Stimulated activated effector memory CD8-positive, alpha-beta T cell treated with anti-CD3 and anti-CD28 coated beads, Interleukin-12 subunit alpha, Interleukin-12 subunit beta, amount 100 ng/mL, for 72 hours (primary cell): ENCODE measurements at regions not wholly inside any gene's neighbourhood (a gene's known extent, or its start where the extent isn't known, plus 50 kb on each side); places are given as distances from the start of the nearest gene placed in this dataset.
A peak's percentile ranks its signal among the peaks of the same experiment; 100 is the strongest.
"Not testable (repeated sequence)": the region's sequence is repeated elsewhere in the genome, so short reads cannot be mapped to it uniquely, and the experiment has no call there.

ENCODE experiments used
- ATAC-seq: fragments of 150-1000 bp; cut with Tn5 transposase; 2 replicates; pipeline ENCODE4 v1.10.0; 2021
- DNase-seq, 2 donors: peaks; one replicate each; pipeline ENCODE4 v3.0.0; 2021 to 2022; ENCODE audit warnings: low spot score in 2 of 2
- H3K27ac Mint-ChIP-seq: one replicate; pipeline ENCODE4 v1.8.0; 2022; ENCODE audit warnings: mild to moderate bottlenecking, mixed read lengths
- H3K36me3 Mint-ChIP-seq: one replicate; pipeline ENCODE4 v1.8.0; 2022; ENCODE audit warnings: mild to moderate bottlenecking, mixed read lengths
- H3K4me1 Mint-ChIP-seq: one replicate; pipeline ENCODE4 v1.8.0; 2022; ENCODE audit warnings: mixed read lengths
- H3K4me3 Mint-ChIP-seq: one replicate; pipeline ENCODE4 v1.8.0; 2022; ENCODE audit warnings: mild to moderate bottlenecking, mixed read lengths
- H3K9me3 Mint-ChIP-seq: one replicate; pipeline ENCODE4 v1.8.0; 2022; ENCODE audit warnings: mixed read lengths

- Mint-ChIP-seq H3K4me3 (peak overlapping the region; percentile 63), H3K9me3 (peaks cover 4% of the 10 kb centered on the region), H3K27ac (peak overlapping the region; percentile 93), H3K36me3 (peaks cover 8% of the 10 kb centered on the region), H3K4me1 (peaks cover 39% of the 10 kb centered on the region)
- peak; percentile 80 for ATAC-seq
- peak in 1 of 2 donors; percentile 65 for DNase-seq
Observed at GRCh38 chr6:135129136-135129856, 51.8 kb upstream of the MYB start.

DNA sequence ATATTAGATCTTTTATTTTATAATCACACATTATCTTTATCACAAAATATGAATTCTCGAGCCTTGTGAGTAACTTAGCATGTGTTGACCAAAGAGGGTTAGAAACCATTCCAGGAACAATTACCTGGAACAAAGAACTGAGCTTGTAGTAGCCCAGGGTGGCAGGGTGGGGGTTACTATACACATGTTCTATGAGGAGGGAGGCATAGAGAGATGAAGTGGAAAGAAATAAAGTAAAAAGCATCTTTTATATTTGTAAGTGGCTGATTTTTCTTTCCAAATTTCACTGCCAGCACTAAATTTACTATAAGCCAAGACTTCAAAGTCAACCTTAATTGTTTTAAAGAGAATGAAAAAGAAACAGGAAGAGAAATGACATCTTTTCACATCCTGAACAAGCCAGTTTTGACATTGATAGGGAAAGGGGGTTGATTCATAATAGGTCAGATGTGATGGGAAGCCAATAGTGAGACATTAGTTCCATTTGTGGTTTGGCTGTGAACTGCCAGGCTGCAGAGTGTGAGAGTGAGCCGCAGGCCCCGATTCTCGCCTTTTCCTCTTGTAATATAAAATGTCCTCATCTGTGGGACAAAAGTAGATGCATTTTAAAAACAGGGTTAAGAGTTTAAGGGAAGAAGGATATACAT is 52.7 kb upstream of the MYB start:
- Mint-ChIP-seq H3K4me1 (peaks cover 33% of the 10 kb centered on the region), H3K27ac (peak overlapping the region; percentile 93), H3K36me3 (peaks cover 8% of the 10 kb centered on the region), H3K9me3 (peaks cover 4% of the 10 kb centered on the region), H3K4me3 (peak overlapping the region; percentile 63)
- ATAC-seq (peak; percentile 99), DNase-seq (peak; percentile 25 to 73)

- no peak overlapping the region for H3K4me3 Mint-ChIP-seq
- H3K4me1 Mint-ChIP-seq: peaks cover 33% of the 10 kb centered on the region
Observed at GRCh38 chr6:135126729-135127128, 54.4 kb upstream of the MYB start.

DNA sequence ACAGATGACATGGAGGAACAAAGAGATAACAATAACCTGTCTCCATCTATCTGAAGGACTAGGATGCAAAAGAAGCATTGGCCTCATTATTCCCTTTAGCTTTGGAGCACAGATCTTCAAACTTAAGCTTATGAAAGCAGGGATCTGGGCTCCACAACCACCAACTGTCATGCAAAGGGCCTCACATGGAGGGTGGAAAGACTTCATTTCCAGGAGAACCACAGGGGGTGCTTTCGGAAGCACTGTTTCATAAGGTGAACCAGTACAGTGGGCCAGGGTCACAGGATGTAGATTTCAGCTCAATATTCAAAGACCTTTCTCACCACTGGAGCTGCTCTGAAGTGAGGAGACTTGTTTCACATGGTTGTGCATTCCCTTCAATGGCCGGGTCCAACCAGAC is 55.1 kb upstream of the MYB start:
- Mint-ChIP-seq H3K4me3 (no peak overlapping the region), H3K36me3 (peaks cover 8% of the 10 kb centered on the region), H3K9me3 (peaks cover 4% of the 10 kb centered on the region), H3K27ac (peak overlapping the region; percentile 56), H3K4me1 (peaks cover 40% of the 10 kb centered on the region)
- ATAC-seq: no peak
- DNase-seq: no peak

More at GRCh38 chr6:135126729-135127128, 54.4 kb upstream of the MYB start:
- H3K36me3 Mint-ChIP-seq: peaks cover 8% of the 10 kb centered on the region
- H3K27ac Mint-ChIP-seq: peak overlapping the region; percentile 56
- H3K9me3 Mint-ChIP-seq: peaks cover 4% of the 10 kb centered on the region
- ATAC-seq (no peak), DNase-seq (no peak)

GRCh38 chr6:135121434-135121833 is 59.7 kb upstream of the MYB start:
- ATAC-seq: peak; percentile 32
- no peaks in the 10 kb centered on the region for H3K36me3 Mint-ChIP-seq
- peaks cover 4% of the 10 kb centered on the region for H3K9me3 Mint-ChIP-seq
- H3K4me3 Mint-ChIP-seq: no peak overlapping the region
- peaks cover 33% of the 10 kb centered on the region for H3K4me1 Mint-ChIP-seq
- no peak for DNase-seq
- peak overlapping the region; percentile 3 for H3K27ac Mint-ChIP-seq

- H3K4me1 Mint-ChIP-seq: peaks cover 56% of the 10 kb centered on the region
- no peak for ATAC-seq
- H3K4me3 Mint-ChIP-seq: no peak overlapping the region
- H3K9me3 Mint-ChIP-seq: no peaks in the 10 kb centered on the region
- peak overlapping the region; percentile 9 for H3K27ac Mint-ChIP-seq
- H3K36me3 Mint-ChIP-seq: peaks cover 12% of the 10 kb centered on the region
- no peak for DNase-seq
Observed at GRCh38 chr6:135118134-135118730, 62.9 kb upstream of the MYB start.

GRCh38 chr6:135117413-135117968 is 62.9 kb upstream of the HBS1L start:
- no peak for DNase-seq
- peak overlapping the region; percentile 51 for H3K4me3 Mint-ChIP-seq
- H3K36me3 Mint-ChIP-seq: peaks cover 12% of the 10 kb centered on the region
- peak overlapping the region; percentile 94 for H3K27ac Mint-ChIP-seq
- peaks cover 63% of the 10 kb centered on the region for H3K4me1 Mint-ChIP-seq
- no peaks in the 10 kb centered on the region for H3K9me3 Mint-ChIP-seq
- ATAC-seq: no peak

DNA sequence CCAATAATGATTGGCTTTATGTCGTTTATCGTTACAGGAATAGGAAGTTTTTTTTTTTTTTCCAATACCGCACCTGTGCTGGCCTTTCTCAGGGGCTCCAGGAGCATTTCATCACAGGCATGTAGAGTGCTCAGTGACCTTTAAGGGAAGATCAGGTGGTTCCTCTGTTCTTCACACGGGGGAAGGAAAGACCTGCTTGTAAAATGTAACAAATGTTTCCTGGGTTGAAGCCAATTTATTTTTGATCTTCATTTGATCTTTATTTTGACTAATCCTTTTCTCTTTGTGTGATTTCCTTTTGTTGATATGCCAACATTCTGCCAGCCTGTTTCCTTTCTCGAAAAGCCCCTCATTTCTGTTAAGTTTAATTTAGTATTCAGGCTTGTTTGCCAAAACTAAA is 61.9 kb upstream of the HBS1L start:
- H3K27ac Mint-ChIP-seq: peak overlapping the region; percentile 94
- H3K9me3 Mint-ChIP-seq: no peaks in the 10 kb centered on the region
- DNase-seq (no peak), ATAC-seq (no peak)
- peaks cover 12% of the 10 kb centered on the region for H3K36me3 Mint-ChIP-seq
- H3K4me1 Mint-ChIP-seq: peaks cover 64% of the 10 kb centered on the region
- H3K4me3 Mint-ChIP-seq: peak overlapping the region; percentile 51

DNA sequence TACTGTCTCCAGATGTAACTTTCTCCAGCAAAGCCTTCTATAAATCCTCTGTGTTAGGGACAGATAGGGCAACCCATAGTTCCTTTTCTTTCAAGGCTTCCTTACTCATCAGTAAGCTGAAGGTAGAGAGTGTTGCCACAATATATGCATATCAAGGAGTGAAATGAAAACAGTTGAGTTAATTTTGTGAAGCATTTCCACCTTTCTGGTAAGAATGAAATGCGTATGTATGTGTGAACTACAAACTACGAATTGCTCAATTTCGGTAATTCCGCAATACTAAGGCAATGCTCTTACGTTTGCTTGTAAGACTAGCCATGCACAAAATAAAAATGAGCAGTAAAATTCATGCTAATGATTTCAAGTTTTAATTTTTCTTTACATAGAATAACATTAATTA is 61.2 kb upstream of the HBS1L start:
- peaks cover 57% of the 10 kb centered on the region for H3K4me1 Mint-ChIP-seq
- peak overlapping the region; percentile 94 for H3K27ac Mint-ChIP-seq
- H3K36me3 Mint-ChIP-seq: peaks cover 12% of the 10 kb centered on the region
- no peaks in the 10 kb centered on the region for H3K9me3 Mint-ChIP-seq
- no peak for DNase-seq
- peak overlapping the region; percentile 51 for H3K4me3 Mint-ChIP-seq
- peak; percentile 78 for ATAC-seq

DNA sequence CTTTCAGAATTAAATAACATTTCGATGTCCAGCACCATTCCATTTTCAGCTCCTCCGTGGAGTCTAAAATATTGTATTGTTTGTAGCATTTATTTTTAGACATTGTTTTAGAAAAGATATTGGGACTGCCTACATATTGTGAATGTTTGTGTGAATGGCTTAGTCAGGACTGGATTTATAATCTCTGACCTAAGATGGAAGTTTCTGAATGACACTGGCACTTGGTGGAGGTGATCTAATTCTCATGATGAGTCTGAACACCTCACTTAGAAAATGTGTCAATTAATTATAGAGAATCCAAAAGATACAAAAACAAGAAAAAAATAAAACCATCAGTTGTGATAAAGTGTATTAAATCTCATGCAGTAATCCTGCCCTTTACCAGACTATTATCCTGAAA is 60.8 kb upstream of the HBS1L start:
- peaks cover 12% of the 10 kb centered on the region for H3K36me3 Mint-ChIP-seq
- H3K4me1 Mint-ChIP-seq: peaks cover 53% of the 10 kb centered on the region
- H3K9me3 Mint-ChIP-seq: no peaks in the 10 kb centered on the region
- peak overlapping the region; percentile 94 for H3K27ac Mint-ChIP-seq
- peak overlapping the region; percentile 51 for H3K4me3 Mint-ChIP-seq
- DNase-seq (no peak), ATAC-seq (peak; percentile 82)

- no peaks in the 10 kb centered on the region for H3K9me3 Mint-ChIP-seq
- peaks cover 52% of the 10 kb centered on the region for H3K4me1 Mint-ChIP-seq
- ATAC-seq (peak; percentile 91), DNase-seq (peak in 1 of 2 donors; percentile 73)
- H3K36me3 Mint-ChIP-seq: peaks cover 12% of the 10 kb centered on the region
- peak overlapping the region; percentile 51 for H3K4me3 Mint-ChIP-seq
- H3K27ac Mint-ChIP-seq: peak overlapping the region; percentile 94
Observed at GRCh38 chr6:135114355-135115145, 59.9 kb upstream of the HBS1L start.

GRCh38 chr6:135113860-135114259 is 59.2 kb upstream of the HBS1L start:
- Mint-ChIP-seq H3K4me3 (peak overlapping the region; percentile 51), H3K36me3 (peaks cover 12% of the 10 kb centered on the region), H3K4me1 (peaks cover 52% of the 10 kb centered on the region), H3K27ac (peak overlapping the region; percentile 94), H3K9me3 (no peaks in the 10 kb centered on the region)
- ATAC-seq: no peak
- no peak for DNase-seq

DNA sequence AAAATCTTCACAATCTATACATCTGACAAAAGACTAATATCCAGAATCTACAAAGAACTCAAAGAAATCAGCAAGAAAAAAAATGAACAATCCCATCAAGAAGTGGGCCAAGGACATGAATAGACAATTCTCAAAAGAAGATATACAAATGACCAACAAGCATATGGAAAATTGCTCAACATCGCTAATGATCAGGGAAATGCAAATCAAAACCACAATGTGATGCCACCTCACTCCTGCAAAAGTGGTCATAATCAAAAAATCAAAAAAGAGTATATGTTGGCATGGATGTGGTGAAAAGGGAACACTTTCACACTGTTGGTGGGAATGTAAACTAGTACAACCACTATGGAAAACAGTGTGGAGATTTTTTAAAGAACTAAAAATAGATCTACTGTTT is 58.3 kb upstream of the HBS1L start:
- not testable (repeated sequence) for DNase-seq
- H3K4me1 Mint-ChIP-seq: peaks cover 46% of the 10 kb centered on the region
- peak overlapping the region; percentile 94 for H3K27ac Mint-ChIP-seq

GRCh38 chr6:135110261-135110781 is 55.7 kb upstream of the HBS1L start:
- H3K27ac Mint-ChIP-seq, ATAC-seq, DNase-seq, H3K9me3 Mint-ChIP-seq, H3K36me3 Mint-ChIP-seq, H3K4me3 Mint-ChIP-seq: not testable (repeated sequence)
- H3K4me1 Mint-ChIP-seq: peaks cover 30% of the 10 kb centered on the region

More for the DNA sequence above, 58.3 kb upstream of the HBS1L start:
- not testable (repeated sequence) for H3K4me3 Mint-ChIP-seq, H3K9me3 Mint-ChIP-seq, ATAC-seq
- H3K36me3 Mint-ChIP-seq: peaks cover 12% of the 10 kb centered on the region
